SK-N-SH treated with all-trans-retinoic acid at 6 μM for 48 hours (cell line): ENCODE measurements at regions not wholly inside any gene's neighbourhood (a gene's known extent, or its start where the extent isn't known, plus 50 kb on each side); places are given as distances from the start of the nearest gene placed in this dataset.

Experiments
- ARNTL ChIP-seq: fragments of 450-650 bp; formaldehyde crosslinking; IDR thresholded peaks from 2 replicates; pipeline ENCODE4 v1.5.0; 2020; ENCODE audit warnings: low read depth, mild to moderate bottlenecking, moderate library complexity, borderline replicate concordance
- CSDC2 ChIP-seq: fragments of 250-450 bp; sonication (Bioruptor Pico); IDR thresholded peaks from 2 replicates; pipeline ENCODE4 v1.5.0; 2020; ENCODE audit warnings: mild to moderate bottlenecking, moderate library complexity
- OSR1 ChIP-seq: fragments of 250-450 bp; sonication (Bioruptor Pico); IDR thresholded peaks from 2 replicates; pipeline ENCODE4 v1.8.0; 2022; ENCODE audit warnings: moderate library complexity, mild to moderate bottlenecking, inconsistent platforms
- PATZ1 ChIP-seq: fragments of 250-450 bp; sonication (Bioruptor Pico); IDR thresholded peaks from 2 replicates; pipeline ENCODE4 v1.8.0; 2020; ENCODE audit warnings: mild to moderate bottlenecking, moderate library complexity, borderline replicate concordance
- PPARA ChIP-seq: fragments of 250-450 bp; sonication (Bioruptor Pico); IDR thresholded peaks from 2 replicates; pipeline ENCODE4 v1.5.0; 2020; ENCODE audit warnings: mild to moderate bottlenecking, borderline replicate concordance
- RARB ChIP-seq: fragments of 250-450 bp; sonication (Bioruptor Pico); IDR thresholded peaks from 2 replicates; pipeline ENCODE4 v1.8.0; 2021; ENCODE audit warnings: mild to moderate bottlenecking, moderate library complexity
- TOX ChIP-seq: fragments of 250-450 bp; sonication (Bioruptor Pico); IDR thresholded peaks from 2 replicates; pipeline ENCODE4 v1.8.0; 2021; ENCODE audit warnings: mild to moderate bottlenecking, moderate library complexity, borderline replicate concordance
- TSHZ2 ChIP-seq: fragments of 250-450 bp; sonication (Bioruptor Pico); IDR thresholded peaks from 2 replicates; pipeline ENCODE4 v1.5.0; 2020; ENCODE audit warnings: mild to moderate bottlenecking, moderate library complexity
- ZC3H10 ChIP-seq: fragments of 250-450 bp; sonication (Bioruptor Pico); IDR thresholded peaks from 2 replicates; pipeline ENCODE4 v1.5.1; 2021; ENCODE audit warnings: mild to moderate bottlenecking, moderate library complexity
- ZFP3 ChIP-seq: fragments of 250-450 bp; sonication (Bioruptor Pico); IDR thresholded peaks from 2 replicates; pipeline ENCODE4 v1.5.0; 2020; ENCODE audit warnings: mild to moderate bottlenecking, moderate library complexity
- ZFP30 ChIP-seq: fragments of 450-650 bp; formaldehyde crosslinking; IDR thresholded peaks from 2 replicates; pipeline ENCODE4 v1.5.0; 2022; ENCODE audit warnings: mild to moderate bottlenecking, moderate library complexity
- ZNF565 ChIP-seq: fragments of 450-650 bp; formaldehyde crosslinking; conservative IDR thresholded peaks from 2 replicates; pipeline ENCODE4 v1.5.0; 2020; ENCODE audit warnings: low read depth, mild to moderate bottlenecking, moderate library complexity
- ZNF8 ChIP-seq: fragments of 450-650 bp; formaldehyde crosslinking; IDR thresholded peaks from 2 replicates; pipeline ENCODE4 v1.5.0; 2020; ENCODE audit warnings: mild to moderate bottlenecking, moderate library complexity

DNA sequence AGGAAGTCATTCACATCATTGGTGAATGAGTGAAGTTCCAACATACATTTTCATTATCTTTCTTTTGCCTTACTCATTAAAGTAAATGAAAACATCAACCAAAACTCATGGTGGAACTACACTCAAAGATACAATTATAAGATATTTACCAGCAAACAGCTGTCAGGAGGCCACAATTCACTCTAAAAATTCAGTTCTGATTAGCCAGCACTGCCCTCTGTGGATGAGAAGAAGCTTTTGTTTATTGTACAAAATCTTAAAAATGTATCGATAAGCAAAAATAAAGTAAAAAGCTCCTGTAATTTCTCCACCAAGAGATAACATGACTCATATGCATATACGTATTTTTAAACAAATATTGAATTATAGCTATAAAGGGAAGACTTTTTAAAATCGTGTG is 73.5 kb upstream of the RAPGEF4 start:
- TF ChIP-seq RARB (CRISPR knock-in tag) (no peak), TSHZ2 (CRISPR knock-in tag) (no peak), PATZ1 (CRISPR knock-in tag) (no peak), ZNF8 (CRISPR knock-in tag) (no peak), PPARA (CRISPR knock-in tag) (no peak), TOX (CRISPR knock-in tag) (no peak), CSDC2 (no peak), ZFP30 (no peak), ARNTL (CRISPR knock-in tag) (no peak), ZC3H10 (no peak), OSR1 (no peak), ZNF565 (CRISPR knock-in tag) (no peak), ZFP3 (no peak)
